HG03175 (cell line): ENCODE measurements at regions not wholly inside any gene's neighbourhood (a gene's known extent, or its start where the extent isn't known, plus 50 kb on each side); places are given as distances from the start of the nearest gene placed in this dataset.
"Not testable (repeated sequence)": the region's sequence is repeated elsewhere in the genome, so short reads cannot be mapped to it uniquely, and the experiment has no call there.

ENCODE experiments used
- ATAC-seq: cut with Tn5 transposase; IDR thresholded peaks from one replicate; pipeline ENCODE4 v1.9.1; 2021; ENCODE audit warnings: mild to moderate bottlenecking, moderate library complexity; ENCODE audit not compliant: unreplicated experiment

GRCh38 chr5:67722582-67722981 lies 493.0 kb upstream of the PIK3R1 start:
- not testable (repeated sequence) for ATAC-seq

GRCh38 chr5:67720162-67720772 lies 495.3 kb upstream of the PIK3R1 start:
- no peak for ATAC-seq

GRCh38 chr5:67702008-67702407 lies 505.4 kb upstream of the CD180 start:
- ATAC-seq, result no peak

GRCh38 chr5:67699560-67699959 lies 503.0 kb upstream of the CD180 start:
- ATAC-seq, result no peak

- ATAC-seq, result no peak
Observed at GRCh38 chr5:67696446-67696845, 499.8 kb upstream of the CD180 start.

- ATAC-seq, result no peak
Observed at GRCh38 chr5:67695369-67695768, 498.8 kb upstream of the CD180 start.

GRCh38 chr5:67694810-67695191 lies 498.2 kb upstream of the CD180 start:
- ATAC-seq, result no peak

GRCh38 chr5:67693956-67694809 lies 497.6 kb upstream of the CD180 start:
- ATAC-seq, result no peak

GRCh38 chr5:67686746-67687145 lies 490.1 kb upstream of the CD180 start:
- ATAC-seq, result no peak

GRCh38 chr5:67681703-67682102 lies 485.1 kb upstream of the CD180 start:
- ATAC-seq, result no peak

- ATAC-seq, result no peak
Observed at GRCh38 chr5:67680099-67680498, 483.5 kb upstream of the CD180 start.

- ATAC-seq, result no peak
Observed at GRCh38 chr5:67679184-67679841, 482.7 kb upstream of the CD180 start.

GRCh38 chr5:67678594-67678993 lies 482.0 kb upstream of the CD180 start:
- ATAC-seq, result no peak

- no peak for ATAC-seq
Observed at GRCh38 chr5:67677422-67677970, 480.9 kb upstream of the CD180 start.

GRCh38 chr5:67676863-67677262 lies 480.3 kb upstream of the CD180 start:
- ATAC-seq, result no peak

GRCh38 chr5:67674159-67674655 lies 477.6 kb upstream of the CD180 start:
- ATAC-seq, result no peak

GRCh38 chr5:67673618-67674017 lies 477.0 kb upstream of the CD180 start:
- ATAC-seq, result no peak

- no peak for ATAC-seq
Observed at GRCh38 chr5:67673180-67673579, 476.6 kb upstream of the CD180 start.

- ATAC-seq, result no peak
Observed at GRCh38 chr5:67672636-67673035, 476.0 kb upstream of the CD180 start.

GRCh38 chr5:67669916-67670315 lies 473.3 kb upstream of the CD180 start:
- no peak for ATAC-seq

- no peak for ATAC-seq
Observed at GRCh38 chr5:67660149-67660548, 463.6 kb upstream of the CD180 start.
